ENCODE measurements at regions not wholly inside any gene's neighbourhood (a gene's known extent, or its start where the extent isn't known, plus 50 kb on each side); places are given as distances from the start of the nearest gene placed in this dataset.
"Not testable (repeated sequence)": the region's sequence is repeated elsewhere in the genome, so short reads cannot be mapped to it uniquely, and the experiment has no call there.

DNA sequence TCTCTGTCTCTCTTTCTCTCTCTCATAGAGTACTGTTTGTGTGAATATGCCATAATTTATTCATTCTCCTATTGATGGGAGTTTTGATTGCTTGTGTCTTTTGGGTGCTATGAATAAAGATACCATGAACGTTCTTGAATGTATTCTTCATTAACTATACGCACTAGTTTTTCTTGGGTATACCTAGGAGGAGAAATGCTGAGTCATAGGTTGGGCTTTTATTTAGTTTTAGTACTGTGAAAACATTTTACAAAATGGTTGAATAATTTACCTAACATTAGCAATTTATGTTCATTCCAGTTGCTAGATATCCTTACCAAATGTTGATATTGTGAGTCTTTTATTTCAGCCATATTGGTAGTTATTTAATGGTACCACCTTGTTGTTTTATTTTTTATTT is 192.5 kb downstream of the NPR3 start:
- TF ChIP-seq, protein P1, sequence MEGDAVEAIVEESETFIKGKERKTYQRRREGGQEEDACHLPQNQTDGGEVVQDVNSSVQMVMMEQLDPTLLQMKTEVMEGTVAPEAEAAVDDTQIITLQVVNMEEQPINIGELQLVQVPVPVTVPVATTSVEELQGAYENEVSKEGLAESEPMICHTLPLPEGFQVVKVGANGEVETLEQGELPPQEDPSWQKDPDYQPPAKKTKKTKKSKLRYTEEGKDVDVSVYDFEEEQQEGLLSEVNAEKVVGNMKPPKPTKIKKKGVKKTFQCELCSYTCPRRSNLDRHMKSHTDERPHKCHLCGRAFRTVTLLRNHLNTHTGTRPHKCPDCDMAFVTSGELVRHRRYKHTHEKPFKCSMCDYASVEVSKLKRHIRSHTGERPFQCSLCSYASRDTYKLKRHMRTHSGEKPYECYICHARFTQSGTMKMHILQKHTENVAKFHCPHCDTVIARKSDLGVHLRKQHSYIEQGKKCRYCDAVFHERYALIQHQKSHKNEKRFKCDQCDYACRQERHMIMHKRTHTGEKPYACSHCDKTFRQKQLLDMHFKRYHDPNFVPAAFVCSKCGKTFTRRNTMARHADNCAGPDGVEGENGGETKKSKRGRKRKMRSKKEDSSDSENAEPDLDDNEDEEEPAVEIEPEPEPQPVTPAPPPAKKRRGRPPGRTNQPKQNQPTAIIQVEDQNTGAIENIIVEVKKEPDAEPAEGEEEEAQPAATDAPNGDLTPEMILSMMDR (IDR thresholded peaks at IDR 0.05; ENCODE audit: control extremely low read depth, extremely low read depth, low read depth, missing control alignments), result no peak
- no peak for DNase-seq (ENCODE audit: extremely low spot score)
- ChIA-PET POLR2A (no interaction called here), CTCF (no interaction called here)

GRCh38 chr5:32908641-32909040 is 197.5 kb downstream of the NPR3 start:
- POLR2A ChIA-PET, result no interaction called here
- CTCF ChIA-PET, result no interaction called here
- TF ChIP-seq, protein P1 (IDR thresholded peaks at IDR 0.05; ENCODE audit: control extremely low read depth, extremely low read depth, low read depth, missing control alignments), result no peak

DNA sequence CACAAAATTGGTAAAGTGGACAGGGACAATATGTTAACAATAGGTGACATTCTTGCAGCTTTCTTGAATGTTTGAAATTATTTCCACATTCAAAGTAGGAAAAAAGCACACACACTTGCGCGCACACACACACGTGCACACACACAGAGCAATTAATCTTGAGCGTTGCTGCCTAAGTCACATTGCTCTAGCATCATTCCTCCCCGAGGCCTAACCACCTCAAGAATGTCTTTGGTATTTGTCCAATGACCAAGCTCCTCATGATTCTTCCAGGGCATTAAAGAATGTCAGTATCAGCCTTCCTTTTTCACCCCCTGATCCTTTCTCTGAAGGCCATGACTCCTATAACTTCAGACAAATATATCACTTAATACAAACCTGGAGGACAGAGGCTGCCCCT is 198.1 kb downstream of the NPR3 start:
- DNase-seq (ENCODE audit: extremely low spot score), result no peak
- ChIA-PET CTCF (no interaction called here), POLR2A (no interaction called here)
- TF ChIP-seq, protein P1 (IDR thresholded peaks at IDR 0.05; ENCODE audit: control extremely low read depth, extremely low read depth, low read depth, missing control alignments), result no peak

More at GRCh38 chr5:32908641-32909040, 197.5 kb downstream of the NPR3 start:
- DNase-seq (ENCODE audit: extremely low spot score), result no peak

DNA sequence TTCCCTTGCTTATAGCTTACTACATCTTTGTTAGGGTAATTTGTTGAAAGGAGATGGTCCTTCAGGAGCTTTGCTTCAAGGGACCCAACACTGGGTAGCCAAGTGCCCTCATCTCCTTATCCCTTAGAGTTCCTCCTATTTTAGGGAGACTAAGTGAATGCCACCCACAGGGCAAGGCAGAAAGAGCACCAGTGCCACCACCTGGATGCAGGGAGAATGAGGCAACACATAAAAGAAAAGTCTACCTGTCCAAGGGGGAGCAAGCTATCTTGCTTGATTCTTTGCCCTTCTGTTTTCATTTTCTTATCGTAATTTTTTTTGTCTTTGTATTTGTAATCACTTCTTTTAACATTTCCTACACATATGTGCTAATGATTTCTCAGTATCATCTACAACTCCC is 205.5 kb downstream of the NPR3 start:
- POLR2A ChIA-PET, result no interaction called here
- no peak for DNase-seq (ENCODE audit: extremely low spot score)
- CTCF ChIA-PET, result no interaction called here
- TF ChIP-seq, protein P1 (IDR thresholded peaks at IDR 0.05; ENCODE audit: control extremely low read depth, extremely low read depth, low read depth, missing control alignments), result no peak

GRCh38 chr5:32928761-32929160 is 217.6 kb downstream of the NPR3 start:
- CTCF ChIA-PET, result interaction anchor here (2.4 kb wide), 1 partner anchor 10 kb away, joined by 6 read pairs; no protein-coding TSS in a partner anchor
- TF ChIP-seq, protein P1 (IDR thresholded peaks at IDR 0.05; ENCODE audit: control extremely low read depth, extremely low read depth, low read depth, missing control alignments), result no peak
- POLR2A ChIA-PET, result no interaction called here
- DNase-seq (ENCODE audit: extremely low spot score), result no peak

DNA sequence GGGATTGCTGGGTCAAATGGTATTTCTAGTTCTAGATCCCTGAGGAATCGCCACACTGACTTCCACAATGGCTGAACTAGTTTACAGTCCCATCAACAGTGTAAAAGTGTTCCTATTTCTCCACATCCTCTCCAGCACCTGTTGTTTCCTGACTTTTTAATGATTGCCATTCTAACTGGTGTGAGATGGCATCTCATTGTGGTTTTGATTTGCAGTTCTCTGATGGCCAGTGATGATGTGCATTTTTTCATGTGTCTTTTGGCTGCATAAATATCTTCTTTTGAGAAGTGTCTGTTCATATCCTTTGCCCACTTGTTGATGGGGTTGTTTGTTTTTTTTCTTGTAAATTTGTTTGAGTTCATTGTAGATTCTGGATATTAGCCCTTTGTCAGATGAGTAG is 220.3 kb downstream of the NPR3 start:
- CTCF ChIA-PET; DNase-seq (ENCODE audit: extremely low spot score); POLR2A ChIA-PET: not testable (repeated sequence)

DNA sequence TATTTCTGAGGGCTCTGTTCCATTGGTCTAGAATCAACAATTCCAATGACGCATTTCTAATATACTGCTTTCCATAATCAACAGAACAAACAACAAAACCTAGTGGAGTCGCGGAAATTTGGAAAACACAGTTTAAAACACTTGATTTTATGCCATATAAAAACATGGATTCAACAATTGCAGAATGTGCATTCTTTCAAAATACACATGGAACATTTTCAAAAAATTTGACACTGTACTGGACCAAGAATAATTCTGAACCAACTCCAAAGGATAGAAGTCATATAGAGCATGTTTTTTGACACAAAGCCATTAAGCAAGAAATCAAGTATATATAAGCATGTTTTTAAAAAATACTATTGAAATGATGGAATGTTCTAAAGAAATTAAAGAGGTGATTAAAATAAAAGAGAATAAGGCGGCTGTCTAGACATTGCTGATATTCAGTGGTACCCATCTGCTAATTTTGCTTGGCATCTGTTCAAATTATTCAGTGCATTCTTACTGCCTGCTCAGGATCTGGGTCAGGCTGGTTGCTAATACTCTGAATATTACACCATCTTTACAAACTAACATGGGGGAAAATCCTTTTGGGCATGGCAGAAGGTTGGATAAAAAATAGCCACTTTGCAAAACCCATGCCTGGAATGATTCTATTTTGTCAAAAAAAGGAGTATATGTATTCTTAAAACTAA is 221.3 kb downstream of the NPR3 start:
- DNase-seq (ENCODE audit: extremely low spot score), result no peak
- POLR2A ChIA-PET, result no interaction called here
- CTCF ChIA-PET, result no interaction called here
- TF ChIP-seq, protein P1 (IDR thresholded peaks at IDR 0.05; ENCODE audit: control extremely low read depth, extremely low read depth, low read depth, missing control alignments), result no peak

Data from GM10248 (cell line).